Sciatic nerve (tissue), 2 donors: ENCODE measurements at regions not wholly inside any gene's neighbourhood (a gene's known extent, or its start where the extent isn't known, plus 50 kb on each side); places are given as distances from the start of the nearest gene placed in this dataset.

Source experiments
- ATAC-seq: fragments of 200-7000 bp; cut with Tn5 transposase; one replicate; pipeline ENCODE4 v1.9.1; 2020; ENCODE audit warnings: mild to moderate bottlenecking, moderate library complexity
- DNase-seq: peaks from one replicate; pipeline ENCODE4 v3.0.0-alpha.2; 2020; ENCODE audit warnings: low spot score
- intact Hi-C: fragments of 100-400 bp; cut with DNase I; formaldehyde crosslinking; loops from one replicate; pipeline ENCODE4 v1.14.2; 2022
- donor health status: DM: no; HTN: no; CAD: no.
- donor health status: DM: no; HTN: no; CAD: no.

DNA sequence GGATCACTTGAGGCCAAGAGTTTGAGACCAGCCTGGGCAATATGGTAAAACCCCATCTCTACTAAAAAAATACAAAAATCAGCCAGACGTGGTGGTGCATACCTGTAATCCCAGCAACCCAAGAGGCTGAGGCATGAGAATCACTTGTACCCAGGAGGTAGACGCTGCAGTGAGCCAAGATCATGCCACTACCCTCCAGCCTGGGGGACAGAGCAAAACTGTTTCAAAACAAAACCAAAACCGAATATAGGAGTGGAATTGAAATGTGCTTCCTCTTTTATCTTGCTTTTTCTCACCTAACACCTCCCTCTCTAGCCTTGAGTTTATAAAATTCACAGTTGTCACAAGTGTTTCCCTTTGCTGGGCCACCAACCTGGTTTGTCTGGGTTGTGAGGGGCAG, 181.9 kb downstream of the PAH start:
- intact Hi-C loops = no loop called here
- DNase-seq = no peak
- no peak for ATAC-seq

DNA sequence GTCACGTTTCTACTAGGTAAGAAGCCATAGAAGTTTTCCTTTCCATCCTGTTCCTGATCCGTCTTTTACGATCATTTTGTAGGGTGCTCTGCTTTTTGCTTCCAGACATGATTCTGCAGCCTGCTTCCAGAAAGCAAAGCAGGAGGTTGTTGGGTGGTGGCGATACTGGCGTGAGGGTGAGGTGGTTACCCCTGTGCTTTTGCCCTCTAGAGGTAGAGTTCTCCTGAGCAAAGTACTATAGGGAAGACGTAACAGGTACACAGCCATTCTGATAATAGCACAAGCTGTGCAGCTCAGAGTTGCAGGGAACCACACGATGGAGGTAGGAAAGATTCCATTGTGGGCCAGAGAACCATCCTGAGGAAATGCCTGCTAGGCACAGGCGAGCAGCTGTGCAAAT, 186.0 kb downstream of the PAH start:
- no peak for ATAC-seq
- intact Hi-C loops = no loop called here

DNA sequence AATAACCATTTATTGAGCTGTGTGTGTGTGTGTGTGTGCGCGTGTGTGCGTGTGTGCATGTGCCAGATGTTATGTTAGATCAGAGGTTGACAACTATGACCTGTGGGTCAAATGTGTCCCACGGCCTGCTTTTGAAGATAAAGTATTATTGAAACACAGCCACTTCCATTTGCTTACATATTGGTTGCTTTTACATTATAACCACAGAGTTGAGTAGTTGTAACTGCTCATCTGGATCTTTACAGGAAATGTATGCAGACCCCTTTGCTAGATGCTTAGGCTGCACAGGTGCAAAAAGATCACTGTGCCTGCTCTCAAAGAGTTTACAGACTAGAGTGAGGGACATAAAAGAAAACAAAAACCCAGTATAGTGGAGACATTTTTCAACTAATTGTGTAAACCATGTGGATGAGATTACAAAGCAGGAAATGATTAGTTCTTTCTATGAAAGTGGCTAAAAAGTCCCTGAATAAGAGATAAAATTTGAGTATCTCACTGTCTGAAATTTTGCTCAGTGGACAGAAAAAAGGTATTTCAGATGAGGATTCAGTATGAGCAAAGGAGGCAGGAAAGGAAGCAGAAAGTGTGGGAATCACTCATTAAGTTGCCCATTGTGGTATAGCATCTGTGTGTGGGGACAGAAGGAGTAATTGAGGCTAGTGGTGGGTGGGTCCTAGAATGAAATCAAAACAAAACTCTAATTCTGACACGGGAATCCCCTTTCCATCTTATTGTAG, 188.4 kb downstream of the PAH start:
- intact Hi-C loops = no loop called here
- DNase-seq (no peak), ATAC-seq (no peak)

More for the DNA sequence above, 186.0 kb downstream of the PAH start:
- no peak for DNase-seq

DNA sequence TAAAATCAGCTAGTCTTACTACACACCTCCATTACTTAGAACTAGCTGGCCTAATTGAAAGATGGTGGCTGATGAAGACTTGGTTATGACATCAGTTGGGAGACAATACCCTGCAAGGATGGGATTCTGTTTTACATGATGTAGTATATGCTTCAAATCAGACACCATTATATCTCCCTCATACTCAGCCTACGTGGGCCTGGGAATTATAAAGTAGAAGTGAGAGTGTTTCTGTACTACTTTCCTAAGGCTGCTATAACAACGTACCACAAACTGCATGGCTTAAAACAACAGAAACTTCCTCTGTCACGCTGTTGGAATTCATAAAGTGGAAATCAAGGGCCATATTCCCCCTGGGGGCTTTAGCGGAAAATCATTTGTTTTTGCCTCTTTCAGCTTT, 190.4 kb downstream of the PAH start:
- intact Hi-C loops = no loop called here
- ATAC-seq (no peak), DNase-seq (no peak)

DNA sequence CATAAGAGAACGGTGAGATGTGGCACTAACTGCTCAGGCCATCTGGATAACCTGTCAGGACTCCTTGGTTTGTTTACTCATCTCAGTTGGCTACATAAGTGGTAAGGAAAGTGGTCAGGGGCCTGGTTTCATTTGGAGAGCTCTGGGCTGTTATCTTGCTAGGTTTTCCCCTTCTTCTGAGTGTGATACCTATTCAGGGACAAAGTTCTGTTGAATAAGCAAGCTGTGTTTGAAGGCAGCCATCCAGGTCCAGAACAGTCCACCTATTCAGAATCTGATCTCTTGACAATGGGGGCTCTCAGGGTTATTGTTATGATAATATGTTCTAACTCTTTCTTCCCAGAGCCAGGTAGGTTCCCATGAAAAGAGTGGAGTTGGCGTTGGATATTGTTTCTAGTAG, 194.9 kb downstream of the PAH start:
- ATAC-seq (no peak), DNase-seq (no peak)
- intact Hi-C loops = no loop called here

DNA sequence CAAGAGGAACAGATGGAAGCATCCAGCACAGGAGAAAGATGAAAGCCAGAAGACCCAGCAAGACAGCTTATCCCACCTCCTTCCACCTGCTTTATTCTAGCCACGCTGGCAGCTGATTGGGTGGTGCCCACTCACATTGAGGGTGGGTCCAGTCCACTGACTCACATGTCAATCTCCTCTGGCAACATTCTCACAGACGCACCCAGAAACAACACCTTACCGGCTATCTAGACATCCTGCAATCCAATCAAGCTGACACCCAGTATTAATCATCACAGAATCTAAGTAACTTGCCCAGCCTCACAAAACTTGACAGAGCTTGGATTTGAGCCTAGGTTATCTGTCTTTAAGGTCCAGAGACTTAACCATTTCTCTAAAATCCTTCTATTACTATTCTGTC, 208.9 kb downstream of the PAH start:
- no peak for DNase-seq
- ATAC-seq = no peak
- intact Hi-C loops = no loop called here

DNA sequence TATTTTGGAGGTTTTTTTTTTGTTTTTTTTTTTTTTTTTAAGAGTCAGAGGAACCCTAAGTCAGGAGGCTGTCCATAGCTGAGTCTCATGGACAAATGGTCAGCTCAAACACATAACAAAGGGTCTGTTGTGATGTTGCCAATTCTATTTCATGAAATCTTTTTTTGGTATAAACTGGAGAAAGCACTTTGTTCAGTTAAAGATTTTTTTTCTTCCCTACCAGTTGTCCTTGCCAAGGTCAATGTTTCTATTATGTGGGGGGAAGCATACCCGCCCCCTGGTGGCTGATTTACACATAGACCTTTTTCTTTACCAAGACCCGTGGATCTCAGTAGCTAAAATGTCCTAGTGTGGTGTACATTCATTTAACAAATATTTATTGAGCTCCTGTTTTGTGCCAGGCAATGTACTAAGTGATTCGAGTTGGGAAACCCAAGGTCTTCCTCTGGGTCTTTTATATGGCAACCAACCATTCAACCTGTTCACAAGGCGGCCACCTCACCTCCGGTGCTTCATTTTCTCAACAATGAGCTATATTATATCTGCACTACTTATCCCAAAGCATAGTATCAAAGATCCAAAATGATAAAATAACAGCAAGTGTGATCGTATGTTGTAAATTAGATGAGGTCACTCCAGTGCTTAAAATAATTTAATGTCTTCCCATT, 214.5 kb downstream of the PAH start:
- peak; percentile 97 for ATAC-seq
- peak; percentile 76 for DNase-seq

DNA sequence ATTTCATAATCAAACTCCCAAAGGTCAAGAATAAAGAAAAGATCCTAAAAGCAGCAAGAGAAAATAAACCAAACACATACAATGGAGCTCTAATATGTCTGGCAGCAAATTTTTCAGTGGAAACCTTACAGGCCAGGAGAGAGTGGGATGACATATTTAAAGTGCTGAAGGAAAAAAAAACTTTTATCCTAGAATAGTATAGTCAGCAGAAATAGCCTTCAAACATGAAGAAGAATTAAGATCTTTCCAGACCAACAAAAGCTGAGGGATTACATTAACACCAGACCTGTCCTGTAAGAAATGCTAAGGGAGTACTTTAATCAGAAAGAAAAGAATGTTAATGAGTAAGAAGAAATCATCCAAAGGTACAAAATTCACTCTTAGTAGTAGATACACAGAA, 215.7 kb upstream of the IGF1 start:
- DNase-seq (no peak), ATAC-seq (no peak)
- intact Hi-C loops = no loop called here

More for the DNA sequence above, 214.5 kb downstream of the PAH start:
- intact Hi-C loops = no loop called here

DNA sequence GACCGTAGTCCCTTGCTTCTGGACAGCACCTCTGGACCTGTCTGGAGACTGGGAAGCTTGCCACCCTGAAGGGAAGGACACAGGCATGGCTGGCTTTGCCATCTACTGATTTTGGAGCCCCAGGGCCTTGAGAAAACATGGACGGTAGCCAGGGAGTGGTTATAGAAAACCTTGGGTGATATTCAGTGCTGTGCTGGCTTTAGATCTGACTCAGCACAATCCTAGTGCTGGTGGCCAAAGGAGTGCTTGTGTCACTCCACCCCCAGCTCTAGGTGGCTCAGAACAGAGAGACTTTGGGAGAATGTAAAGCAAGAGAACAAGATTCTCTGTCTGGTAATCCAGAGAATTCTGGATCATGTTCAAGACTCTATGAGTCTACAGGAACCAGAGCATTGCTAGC, 214.5 kb upstream of the IGF1 start:
- DNase-seq (no peak), ATAC-seq (no peak)
- intact Hi-C loops = no loop called here

DNA sequence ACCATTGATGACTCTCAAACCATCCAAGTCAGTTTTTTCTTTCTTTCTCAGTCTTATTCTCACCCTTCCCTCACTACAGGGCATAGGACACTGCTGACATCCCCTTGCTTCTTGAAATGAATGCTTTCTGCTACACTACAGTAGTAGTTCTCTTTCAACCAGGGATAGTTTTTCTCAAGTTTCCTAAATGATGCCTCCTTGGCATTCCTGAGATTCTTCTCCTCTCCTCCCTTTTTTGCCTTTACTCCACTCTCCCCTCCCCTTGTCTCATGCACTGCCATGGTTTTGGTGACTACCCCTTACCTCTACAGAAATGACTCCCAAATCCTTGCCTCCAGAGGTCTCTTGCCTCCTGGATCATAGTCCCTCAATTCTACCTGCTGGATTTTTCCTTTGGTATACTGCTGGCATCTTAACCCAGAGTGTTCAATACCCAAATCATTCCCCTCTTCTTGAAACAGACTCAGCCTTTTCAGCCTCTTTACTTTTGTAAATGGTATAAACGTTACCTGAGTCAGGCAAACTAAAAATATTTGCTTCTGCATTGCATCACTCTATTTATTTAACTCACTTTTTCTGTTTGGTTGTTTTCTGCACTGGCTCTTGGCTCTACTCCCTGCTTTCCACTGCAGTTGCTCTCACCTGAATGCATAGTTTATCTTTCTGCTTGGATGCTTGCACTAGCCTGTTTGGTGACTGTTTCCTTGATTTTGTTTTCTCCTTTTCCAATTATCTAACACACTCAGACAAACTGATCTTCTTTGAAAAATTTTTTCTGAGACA, 211.6 kb upstream of the IGF1 start:
- ATAC-seq (no peak), DNase-seq (no peak)
- intact Hi-C loops = no loop called here

DNA sequence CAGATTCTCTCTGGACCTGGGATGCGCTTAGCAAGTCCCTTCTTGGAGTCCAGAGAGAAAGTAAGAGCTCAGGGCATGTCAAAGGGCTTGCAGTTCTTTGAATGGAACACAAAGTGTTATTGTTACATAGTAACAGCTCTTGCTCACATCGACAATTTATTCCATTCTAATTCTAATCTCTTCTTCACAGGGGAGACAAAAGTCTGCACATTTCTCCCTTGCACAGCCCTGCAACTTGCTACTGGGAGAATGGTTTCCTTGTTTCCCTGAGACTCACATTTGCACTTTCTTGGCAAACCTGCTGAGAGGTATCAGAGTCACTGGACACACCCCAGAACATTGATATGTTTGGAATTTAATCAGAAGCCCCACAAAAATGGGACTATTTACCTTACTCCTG, 209.9 kb upstream of the IGF1 start:
- ATAC-seq (no peak), DNase-seq (no peak)
- intact Hi-C loops = no loop called here

DNA sequence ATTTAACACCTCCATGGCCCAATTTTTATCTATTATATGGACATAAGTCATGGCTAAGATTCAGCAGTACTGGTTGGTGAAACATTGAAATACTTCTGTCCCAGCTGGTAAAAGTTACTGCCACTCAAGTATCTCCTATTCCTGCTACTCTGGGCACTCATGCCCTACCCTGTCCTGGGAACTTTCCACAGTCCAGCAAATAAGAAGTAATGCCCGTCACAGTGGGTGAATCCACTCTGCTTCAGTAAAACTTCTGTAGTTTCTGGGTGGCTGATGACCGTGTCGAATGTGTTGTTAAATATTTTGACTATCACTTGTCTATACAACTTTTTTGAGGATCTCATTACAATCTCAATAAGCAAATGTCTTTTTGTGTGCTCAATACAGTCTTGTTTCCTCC, 209.3 kb upstream of the IGF1 start:
- intact Hi-C loops = no loop called here
- no peak for DNase-seq
- ATAC-seq = no peak

DNA sequence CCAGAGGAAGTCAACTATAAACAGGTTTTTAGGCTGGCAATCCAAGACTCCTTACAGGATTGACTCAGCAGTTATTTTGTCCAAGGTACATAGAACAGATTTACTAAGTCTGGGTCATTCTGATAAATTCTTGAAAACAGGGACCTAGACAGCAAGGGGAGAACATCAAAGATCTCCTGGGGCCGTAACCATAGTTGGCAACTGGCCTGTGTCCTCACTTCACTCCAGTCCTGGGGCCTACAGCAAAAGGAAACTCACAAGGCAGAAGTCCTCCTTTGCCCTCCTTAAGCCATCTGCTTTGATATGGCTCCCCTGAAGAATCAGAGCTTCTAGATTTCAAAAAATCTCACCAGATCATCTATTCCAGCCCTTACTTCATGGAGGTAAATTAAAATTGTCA, 207.2 kb upstream of the IGF1 start:
- ATAC-seq = peak; percentile 35
- intact Hi-C loops = no loop called here

DNA sequence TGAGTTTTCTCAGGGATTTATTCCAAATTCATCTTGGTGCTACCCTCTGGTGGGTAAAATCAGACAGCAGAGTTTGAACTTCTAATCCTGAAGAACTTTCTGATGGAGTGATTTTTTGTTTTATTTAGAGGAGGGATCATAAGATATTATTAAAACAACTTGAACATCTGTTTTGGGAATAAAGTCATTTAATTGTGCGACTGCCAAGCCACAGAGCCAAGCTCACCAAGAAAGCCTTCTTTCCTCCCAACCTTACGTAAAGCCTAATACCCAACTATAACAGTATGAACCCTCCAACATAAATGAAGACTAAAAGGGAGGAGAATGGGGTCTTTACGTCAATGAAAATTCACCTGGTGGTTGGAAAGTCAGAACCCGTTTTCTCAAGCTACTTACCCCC, 205.5 kb upstream of the IGF1 start:
- ATAC-seq = peak; percentile 73
- intact Hi-C loops = no loop called here
- DNase-seq = no peak

More for the DNA sequence above, 207.2 kb upstream of the IGF1 start:
- DNase-seq = no peak

DNA sequence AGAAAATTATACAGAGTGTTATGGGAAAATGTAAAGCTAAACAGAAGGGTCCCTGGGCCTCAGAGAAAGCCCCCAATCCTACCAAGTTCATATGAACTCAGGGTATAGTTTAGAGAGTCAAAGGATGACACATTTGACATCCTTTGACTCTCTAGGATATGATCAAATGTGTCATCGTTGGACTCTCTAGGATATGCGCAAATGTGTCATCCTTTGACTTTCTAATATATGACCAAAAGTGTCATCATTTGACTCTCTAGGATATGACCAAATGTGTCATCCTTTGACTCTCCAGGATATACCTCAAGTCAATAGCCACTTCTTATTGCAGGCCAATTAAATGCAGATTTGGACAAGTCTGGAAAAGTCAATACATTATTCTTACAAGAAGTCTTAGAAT, 204.8 kb upstream of the IGF1 start:
- intact Hi-C loops = no loop called here
- ATAC-seq (no peak), DNase-seq (no peak)

DNA sequence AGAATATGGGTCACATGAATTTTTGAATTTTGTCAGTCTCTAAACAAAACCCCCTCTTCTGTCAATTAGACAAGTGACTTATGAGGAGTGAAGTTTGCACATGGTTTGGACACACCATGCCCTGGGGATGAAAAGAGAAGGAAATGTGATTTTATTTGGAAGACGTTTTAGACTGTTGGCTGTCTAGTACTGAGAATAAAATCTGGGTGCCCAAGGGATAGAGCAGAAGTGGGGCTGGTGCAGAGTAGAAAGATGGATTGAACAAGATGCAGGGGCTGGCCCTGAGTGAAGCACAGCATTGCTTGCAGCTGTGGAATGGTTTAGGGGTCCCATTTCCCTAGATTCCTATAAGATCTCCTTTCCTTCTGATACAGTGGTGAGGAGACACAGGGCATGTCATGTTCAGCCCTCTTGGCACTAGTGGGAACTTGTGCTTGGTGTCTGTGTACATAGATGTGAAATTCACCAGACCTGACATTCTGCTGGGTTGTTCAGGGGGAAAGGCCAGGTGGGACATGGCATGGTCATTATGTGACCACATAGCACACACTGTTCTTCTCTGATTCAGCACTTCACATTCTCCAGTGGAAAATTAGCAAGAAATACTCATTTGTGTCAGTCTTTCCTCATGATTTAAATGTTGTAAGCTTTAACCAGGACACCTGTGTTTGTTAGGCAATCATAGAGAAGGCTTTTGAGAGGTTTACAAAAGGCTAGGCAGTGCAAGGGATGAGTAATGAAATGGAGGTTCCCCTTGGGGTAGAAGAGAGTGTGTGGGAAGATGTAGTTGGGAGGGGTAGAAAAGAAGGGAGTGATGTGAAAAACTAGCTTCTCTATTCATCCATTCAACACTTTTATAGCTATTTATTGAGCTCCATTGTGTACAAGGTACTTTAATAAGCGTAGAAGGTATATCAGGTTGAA, 202.3 kb upstream of the IGF1 start:
- no peak for DNase-seq
- intact Hi-C loops = no loop called here
- ATAC-seq = peak; percentile 68

DNA sequence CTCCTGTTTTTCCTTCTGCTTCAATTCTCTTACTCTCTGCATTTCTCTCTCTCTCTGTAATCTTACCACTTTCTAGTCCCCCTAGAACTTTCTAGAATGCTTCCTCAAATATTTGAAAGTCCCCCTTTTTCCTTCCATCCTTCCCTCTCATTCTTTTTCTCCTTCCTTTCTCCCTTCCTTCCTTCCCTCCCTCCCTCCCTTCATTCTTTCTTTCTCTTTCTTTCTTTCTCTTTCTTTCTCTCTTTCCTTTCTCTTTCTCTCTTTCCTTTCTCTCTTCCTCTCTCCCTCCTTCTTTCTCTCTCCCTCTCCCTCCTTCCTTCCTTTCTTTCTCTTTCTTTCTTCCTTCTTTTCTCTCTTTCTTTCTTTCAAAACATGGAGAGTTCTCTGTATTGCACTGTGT, 201.4 kb upstream of the IGF1 start:
- ATAC-seq (no peak), DNase-seq (no peak)
- intact Hi-C loops = no loop called here

DNA sequence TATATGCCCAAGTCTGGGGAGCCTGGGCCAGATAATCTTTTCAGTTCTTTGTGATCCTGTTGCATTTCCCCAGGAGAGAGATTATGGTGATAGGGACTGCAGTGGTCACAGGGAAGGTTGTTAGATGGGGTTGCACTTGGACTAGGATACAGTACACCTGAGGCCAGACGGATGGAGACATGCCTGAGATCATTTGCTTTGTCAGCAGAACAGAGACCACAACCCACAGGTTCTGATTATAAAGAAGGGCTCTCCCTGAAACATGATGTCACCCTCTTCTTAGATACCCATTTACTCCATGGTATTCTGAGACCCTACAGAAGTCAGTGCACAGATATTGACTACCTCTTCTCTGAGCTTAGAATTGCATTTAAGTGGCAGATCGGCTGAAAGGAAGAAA, 200.9 kb upstream of the IGF1 start:
- intact Hi-C loops = no loop called here
- DNase-seq (no peak), ATAC-seq (no peak)

DNA sequence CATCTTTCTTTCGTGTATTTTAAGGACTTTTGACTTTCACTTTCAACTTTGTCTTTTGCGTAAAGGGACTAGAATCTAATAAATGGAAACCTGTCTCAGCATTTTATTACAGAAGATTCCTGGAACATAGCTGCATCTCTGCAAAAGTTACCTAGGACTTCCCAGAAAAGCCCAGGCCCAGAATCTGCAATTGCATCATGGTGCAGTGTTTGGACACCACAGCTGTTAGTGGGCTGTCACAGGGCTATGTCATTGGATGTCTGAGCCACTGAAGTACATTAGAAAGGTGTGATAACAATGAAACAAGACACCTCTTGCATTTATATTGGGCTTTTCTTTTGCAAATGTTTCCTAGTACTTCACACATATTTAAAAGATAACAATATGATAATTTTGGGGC, 199.9 kb upstream of the IGF1 start:
- intact Hi-C loops = no loop called here

More for the DNA sequence above, 199.9 kb upstream of the IGF1 start:
- ATAC-seq (peak; percentile 56), DNase-seq (no peak)
